Uterus (tissue), 2 donors: ENCODE measurements at regions not wholly inside any gene's neighbourhood (a gene's known extent, or its start where the extent isn't known, plus 50 kb on each side); places are given as distances from the start of the nearest gene placed in this dataset.

ENCODE experiments used
- CTCF ChIP-seq, 4 experiments: fragments of 200-600 bp in 2 of 4; fragments of 450-650 bp in 2 of 4; sonication (generic) in 2 of 4; IDR thresholded peaks; one replicate each; pipeline ENCODE4 v1.5.1; 2016 to 2019; ENCODE audit warnings: antibody characterized with exemption in 4 of 4, mild to moderate bottlenecking in 2 of 4, moderate library complexity in 1 of 4
- POLR2A ChIP-seq, 2 donors: fragments of 450-650 bp; IDR thresholded peaks; one replicate each; pipeline ENCODE4 v1.6.1; 2016; ENCODE audit warnings: antibody characterized with exemption in 2 of 2, mild to moderate bottlenecking in 1 of 2, moderate library complexity in 1 of 2

GRCh38 chr3:113153499-113154107, 57.8 kb upstream of the BOC start:
- TF ChIP-seq CTCF (IDR thresholded peaks at IDR 0.05), result no peak
- TF ChIP-seq POLR2A (IDR thresholded peaks at IDR 0.05), result no peak
